Natural killer cell (primary cell): ENCODE measurements at regions not wholly inside any gene's neighbourhood (a gene's known extent, or its start where the extent isn't known, plus 50 kb on each side); places are given as distances from the start of the nearest gene placed in this dataset.
"Not testable (repeated sequence)": the region's sequence is repeated elsewhere in the genome, so short reads cannot be mapped to it uniquely, and the experiment has no call there.

ENCODE experiments used
- ATAC-seq, 3 donors: fragments of 150-1000 bp in 2 of 3; fragments of 200-7000 bp in 1 of 3; cut with Tn5 transposase; 1 replicate in 1 of 3; 2 replicates in 2 of 3; pipeline ENCODE4 v1.10.0; 2021; ENCODE audit warnings: mild to moderate bottlenecking in 2 of 3, moderate library complexity in 2 of 3
- DNase-seq, 2 donors: peaks; one replicate each; pipeline versions ENCODE4 v3.0.0 to v3.0.0-alpha.2; 2013 to 2021; ENCODE audit warnings: mixed read lengths in 1 of 2
- H3K27ac ChIP-seq: one replicate; pipeline ENCODE4 v1.5.1; 2013; ENCODE audit warnings: mild to moderate bottlenecking, low read length
- H3K27me3 ChIP-seq: one replicate; pipeline ENCODE4 v1.6.1; 2013; ENCODE audit warnings: low read length; ENCODE audit not compliant: control insufficient read depth, insufficient read depth
- H3K36me3 ChIP-seq: one replicate; pipeline ENCODE4 v1.6.1; 2013; ENCODE audit warnings: low read length; ENCODE audit not compliant: control insufficient read depth, insufficient read depth
- H3K4me1 ChIP-seq: one replicate; pipeline ENCODE4 v1.6.1; 2013; ENCODE audit warnings: low read length; ENCODE audit not compliant: control insufficient read depth, insufficient read depth
- H3K4me3 ChIP-seq: one replicate; pipeline ENCODE4 v1.5.1; 2013; ENCODE audit warnings: low read length
- H3K9me3 ChIP-seq: one replicate; pipeline ENCODE4 v1.6.1; 2013; ENCODE audit warnings: low read length; ENCODE audit not compliant: control insufficient read depth, insufficient read depth
- H3K27ac Mint-ChIP-seq, 2 donors: one replicate each; pipeline ENCODE4 v1.8.0; 2022; ENCODE audit warnings: mild to moderate bottlenecking in 2 of 2, mixed read lengths in 2 of 2, moderate library complexity in 1 of 2
- H3K27me3 Mint-ChIP-seq, 2 donors: one replicate each; pipeline ENCODE4 v1.8.0; 2022; ENCODE audit warnings: low read depth in 2 of 2, mixed read lengths in 2 of 2
- H3K36me3 Mint-ChIP-seq: one replicate; pipeline ENCODE4 v1.8.0; 2022; ENCODE audit warnings: mixed read lengths
- H3K4me1 Mint-ChIP-seq, 2 donors: one replicate each; pipeline ENCODE4 v1.8.0; 2022; ENCODE audit warnings: mixed read lengths in 2 of 2
- H3K4me3 Mint-ChIP-seq: one replicate; pipeline ENCODE4 v1.8.0; 2022; ENCODE audit warnings: mild to moderate bottlenecking, moderate library complexity, mixed read lengths
- H3K9me3 Mint-ChIP-seq, 2 donors: one replicate each; pipeline ENCODE4 v1.8.0; 2022; ENCODE audit warnings: mixed read lengths in 2 of 2
- CTCF ChIP-seq: fragments of 200-600 bp; IDR thresholded peaks from one replicate; pipeline ENCODE4 v1.8.0; 2022; ENCODE audit warnings: antibody characterized with exemption
- WGBS: methylation state at CpG from one replicate; pipeline ENCODE4 v1.1.7; 2013; ENCODE audit warnings: missing lambda C conversion rate; ENCODE audit not compliant: insufficient coverage; 5-methylcytosine and 5-hydroxymethylcytosine counted together
- intact Hi-C: fragments of 100-400 bp; cut with micrococcal nuclease; formaldehyde crosslinking; loops from one replicate; pipeline ENCODE4 v1.14.2; 2022

DNA sequence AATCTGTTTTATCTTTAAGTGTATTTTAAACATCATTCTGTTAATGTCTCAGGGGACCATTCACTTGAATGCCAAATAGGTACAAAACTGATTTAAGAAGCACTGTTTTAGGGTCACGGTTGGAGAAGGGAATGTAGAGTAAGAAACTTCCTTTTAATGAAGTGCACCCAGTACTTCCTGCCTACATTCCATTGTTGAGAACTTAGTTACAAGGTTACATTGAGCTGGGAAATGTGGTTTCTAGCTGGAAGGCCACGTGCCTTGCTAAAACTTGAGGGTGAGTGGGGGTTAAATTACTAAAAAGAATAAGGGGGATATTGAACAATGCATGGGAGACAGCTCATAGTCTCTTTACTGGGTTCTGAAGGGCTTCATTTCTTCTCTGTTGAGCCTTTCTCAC lies 78.3 kb upstream of the TBC1D5 start:
- DNase-seq (no peak), ATAC-seq (no peak)
- H3K4me3 Mint-ChIP-seq: no peak overlapping the region
- no peaks in the 10 kb centered on the region for H3K9me3 Mint-ChIP-seq
- H3K27ac Mint-ChIP-seq: no peak overlapping the region
- TF ChIP-seq CTCF: no peak
- Histone ChIP-seq H3K9me3 (no peaks in the 10 kb centered on the region), H3K36me3 (no peaks in the 10 kb centered on the region), H3K27ac (no peak overlapping the region), H3K4me3 (no peak overlapping the region), H3K4me1 (no peaks in the 10 kb centered on the region), H3K27me3 (no peaks in the 10 kb centered on the region)
- 41% methylated on average over 2 of the region's 2 CpGs for WGBS
- no peaks in the 10 kb centered on the region for H3K4me1 Mint-ChIP-seq
- no peaks in the 10 kb centered on the region for H3K27me3 Mint-ChIP-seq
- intact Hi-C loops: no loop called here
- no peaks in the 10 kb centered on the region for H3K36me3 Mint-ChIP-seq

GRCh38 chr3:17820275-17820674 lies 77.8 kb upstream of the TBC1D5 start:
- no peaks in the 10 kb centered on the region for H3K4me1 Mint-ChIP-seq
- no peak for TF ChIP-seq CTCF
- H3K9me3 Mint-ChIP-seq: no peaks in the 10 kb centered on the region
- H3K27ac ChIP-seq: no peak overlapping the region
- intact Hi-C loops: no loop called here
- no peaks in the 10 kb centered on the region for H3K27me3 Mint-ChIP-seq
- no peak overlapping the region for H3K4me3 Mint-ChIP-seq
- DNase-seq (no peak), ATAC-seq (no peak)
- no peaks in the 10 kb centered on the region for H3K36me3 Mint-ChIP-seq
- no peaks in the 10 kb centered on the region for H3K9me3 ChIP-seq
- H3K4me3 ChIP-seq: no peak overlapping the region
- no peaks in the 10 kb centered on the region for H3K27me3 ChIP-seq
- H3K27ac Mint-ChIP-seq: no peak overlapping the region
- H3K4me1 ChIP-seq: no peaks in the 10 kb centered on the region
- H3K36me3 ChIP-seq: no peaks in the 10 kb centered on the region

DNA sequence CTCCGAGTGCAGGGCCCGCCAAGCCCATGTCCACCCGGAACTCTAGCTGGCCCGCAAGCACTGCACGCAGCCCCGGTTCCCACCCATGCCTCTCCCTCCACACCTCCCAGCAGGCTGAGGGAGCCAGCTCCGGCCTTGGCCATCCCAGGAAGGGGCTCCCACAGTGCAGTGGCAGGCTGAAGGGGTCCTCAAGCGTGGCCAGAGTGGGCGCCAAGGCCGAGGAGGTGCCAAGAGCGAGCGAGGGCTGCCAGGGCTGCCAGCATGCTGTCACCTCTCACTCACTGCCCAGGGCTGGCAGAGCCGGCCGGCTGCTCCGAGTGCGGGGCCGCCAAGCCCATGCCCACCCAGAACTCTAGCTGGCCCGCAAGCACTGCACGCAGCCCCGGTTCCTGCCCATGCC lies 75.5 kb upstream of the TBC1D5 start:
- H3K27me3 ChIP-seq, H3K4me3 Mint-ChIP-seq, H3K27ac ChIP-seq, H3K4me1 Mint-ChIP-seq, H3K27me3 Mint-ChIP-seq, H3K27ac Mint-ChIP-seq, H3K36me3 ChIP-seq, H3K4me3 ChIP-seq, DNase-seq, H3K4me1 ChIP-seq, H3K36me3 Mint-ChIP-seq, H3K9me3 Mint-ChIP-seq, H3K9me3 ChIP-seq, intact Hi-C loops, ATAC-seq: not testable (repeated sequence)
- 97% methylated on average over 20 of the region's 20 CpGs for WGBS

DNA sequence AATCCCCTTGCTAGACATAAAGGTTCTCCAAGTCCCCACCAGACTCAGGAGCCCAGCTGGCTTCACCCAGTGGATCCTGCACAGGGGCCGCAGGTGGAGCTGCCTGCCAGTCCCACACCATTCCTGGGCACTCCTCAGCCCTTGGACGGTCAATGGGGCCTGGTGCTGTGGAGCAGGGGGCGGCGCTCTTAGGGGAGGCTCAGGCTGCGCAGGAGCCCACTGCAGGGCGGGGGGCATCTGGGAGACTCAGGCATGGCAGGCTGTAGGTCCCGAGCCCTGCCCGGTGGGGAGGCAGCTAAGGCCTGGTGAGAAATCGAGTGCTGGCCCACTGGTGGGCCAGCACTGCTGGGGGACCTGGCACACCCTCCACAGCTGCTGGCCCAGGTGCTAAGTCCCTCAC lies 75.1 kb upstream of the TBC1D5 start:
- WGBS: 95% methylated on average over 9 of the region's 9 CpGs
- ATAC-seq (no peak), DNase-seq (no peak)
- Histone ChIP-seq H3K4me3 (no peak overlapping the region), H3K27ac (no peak overlapping the region), H3K9me3 (no peaks in the 10 kb centered on the region), H3K4me1 (no peaks in the 10 kb centered on the region), H3K36me3 (no peaks in the 10 kb centered on the region), H3K27me3 (no peaks in the 10 kb centered on the region)
- Mint-ChIP-seq H3K4me1 (no peaks in the 10 kb centered on the region), H3K4me3 (no peak overlapping the region), H3K27me3 (no peaks in the 10 kb centered on the region), H3K27ac (no peak overlapping the region), H3K36me3 (no peaks in the 10 kb centered on the region), H3K9me3 (no peaks in the 10 kb centered on the region)
- no peak for TF ChIP-seq CTCF
- intact Hi-C loops: no loop called here

- H3K4me1 Mint-ChIP-seq, intact Hi-C loops, H3K4me1 ChIP-seq, H3K36me3 Mint-ChIP-seq, H3K27ac Mint-ChIP-seq, ATAC-seq, H3K9me3 ChIP-seq, H3K4me3 Mint-ChIP-seq, DNase-seq, H3K4me3 ChIP-seq, H3K9me3 Mint-ChIP-seq, H3K27ac ChIP-seq, H3K27me3 Mint-ChIP-seq, H3K36me3 ChIP-seq, H3K27me3 ChIP-seq: not testable (repeated sequence)
- WGBS: 96% methylated on average over 3 of the region's 3 CpGs
Observed at GRCh38 chr3:17816839-17817238, 74.4 kb upstream of the TBC1D5 start.

GRCh38 chr3:17812328-17812727 lies 69.9 kb upstream of the TBC1D5 start:
- H3K4me1 Mint-ChIP-seq, H3K27ac Mint-ChIP-seq, H3K9me3 ChIP-seq, intact Hi-C loops, DNase-seq, H3K36me3 ChIP-seq, H3K27me3 ChIP-seq, H3K9me3 Mint-ChIP-seq, ATAC-seq, H3K4me3 ChIP-seq, H3K4me1 ChIP-seq, H3K36me3 Mint-ChIP-seq, H3K4me3 Mint-ChIP-seq, H3K27ac ChIP-seq: not testable (repeated sequence)
- 79% methylated on average over 4 of the region's 7 CpGs for WGBS
- peaks cover 9 to 36% of the 10 kb centered on the region in 2 donors for H3K27me3 Mint-ChIP-seq
